HCT116 (cell line): ENCODE measurements at regions not wholly inside any gene's neighbourhood (a gene's known extent, or its start where the extent isn't known, plus 50 kb on each side); places are given as distances from the start of the nearest gene placed in this dataset.

Experiments
- ATAC-seq: fragments of 200-7000 bp; cut with Tn5 transposase; 2 replicates; pipeline ENCODE4 v1.9.1; 2020; ENCODE audit warnings: mild to moderate bottlenecking, moderate library complexity
- BruUV-seq: library from RNA; stranded (reverse); fragments of 400-500 nt; replicated peaks from 2 replicates; lab custom pipeline; 2021; lab: Mats Ljungman, UMichigan
- CTCF ChIA-PET: fragments of 300-600 bp; sonication (Branson Sonifier 250); formaldehyde crosslinking; loops from one replicate; lab custom pipeline; 2021; ENCODE audit warnings: antibody characterized with exemption; lab: Charles Lee
- POLR2A ChIA-PET: fragments of 300-600, 350-600 bp; sonication (Branson Sonifier 250); formaldehyde crosslinking; loops from one replicate; lab custom pipeline; 2021; ENCODE audit warnings: antibody characterized with exemption; lab: Charles Lee
- RAD21 ChIA-PET, 2 experiments: fragments of 300-600 bp; sonication (Branson Sonifier 250); formaldehyde crosslinking; loops; one replicate each; lab custom pipeline; 2023; ENCODE audit warnings: low total read pairs in 2 of 2; ENCODE audit not compliant: uncharacterized antibody in 2 of 2, unreplicated experiment in 2 of 2, low non-redundant PET in 1 of 2; lab: Charles Lee
- DNase-seq: peaks from one replicate; pipeline ENCODE4 v3.0.0-alpha.2; 2010; ENCODE audit warnings: low read depth, low spot score
- H2AFZ ChIP-seq: fragments of 200-600 bp; shearing (Covaris generic), sonication (generic); 2 replicates; pipeline ENCODE4 v1.6.1; 2017; ENCODE audit warnings: low read depth, mixed run types, mixed read lengths, antibody characterized with exemption, low read length; ENCODE audit not compliant: poor library complexity, severe bottlenecking
- H3K27ac ChIP-seq: 2 replicates; pipeline ENCODE4 v1.5.1; 2012; ENCODE audit warnings: low read depth, low read length
- H3K27me3 ChIP-seq: fragments of 200-600 bp; sonication (generic); 2 replicates; pipeline ENCODE4 v1.6.1; 2016; ENCODE audit warnings: mixed run types, low read length, mixed read lengths; ENCODE audit not compliant: insufficient read depth
- H3K36me3 ChIP-seq, 2 experiments: fragments of 200-500 bp in 1 of 2; fragments of 200-600 bp in 1 of 2; sonication (Bioruptor generic) in 1 of 2; sonication (generic) in 1 of 2; 2 replicates each; pipeline versions ENCODE4 v1.5.1 to v1.6.1; 2014 to 2016; ENCODE audit warnings: low read length in 2 of 2, inconsistent platforms in 1 of 2, mixed read lengths in 1 of 2, mixed run types in 1 of 2; ENCODE audit not compliant: insufficient read depth in 2 of 2, control insufficient read depth in 1 of 2
- H3K4me1 ChIP-seq, 2 experiments: fragments of 200-600 bp in 1 of 2; sonication (generic) in 1 of 2; 2 replicates each; pipeline versions ENCODE4 v1.5.1 to v1.6.1; 2012 to 2017; ENCODE audit warnings: low read length in 2 of 2, inconsistent platforms in 1 of 2, mild to moderate bottlenecking in 1 of 2, mixed read lengths in 1 of 2, mixed run types in 1 of 2, moderate library complexity in 1 of 2; ENCODE audit not compliant: insufficient read depth in 2 of 2, control insufficient read depth in 1 of 2
- H3K4me2 ChIP-seq: fragments of 200-600 bp; sonication (generic); 2 replicates; pipeline ENCODE4 v1.6.1; 2017; ENCODE audit warnings: mixed run types, low read length, mixed read lengths
- H3K4me3 ChIP-seq, 2 experiments: fragments of 200-600 bp in 1 of 2; sonication (generic) in 1 of 2; replicated peaks in 1 of 2; 2 replicates each; pipeline ENCODE4 v1.5.1; 2011 to 2016; ENCODE audit warnings: low read length in 2 of 2, control low read depth in 1 of 2, low read depth in 1 of 2, mild to moderate bottlenecking in 1 of 2, mixed read lengths in 1 of 2, mixed run types in 1 of 2
- H3K79me2 ChIP-seq: fragments of 200-600 bp; sonication (generic); 2 replicates; pipeline ENCODE4 v1.6.1; 2017; ENCODE audit warnings: mild to moderate bottlenecking, mixed run types, low read length, moderate library complexity, mixed read lengths; ENCODE audit not compliant: insufficient read depth
- H3K9ac ChIP-seq: fragments of 200-600 bp; sonication (generic); 2 replicates; pipeline ENCODE4 v1.6.1; 2016; ENCODE audit warnings: low read length, mixed read lengths
- H3K9me2 ChIP-seq: fragments of 200-600 bp; sonication (generic), shearing (Covaris generic); 2 replicates; pipeline ENCODE4 v1.6.1; 2017; ENCODE audit warnings: mixed run types, mild to moderate bottlenecking, moderate library complexity; ENCODE audit not compliant: insufficient read depth
- H3K9me3 ChIP-seq, 2 experiments: fragments of 200-500 bp in 1 of 2; fragments of 200-600 bp in 1 of 2; sonication (Bioruptor generic) in 1 of 2; sonication (generic) in 1 of 2; 2 replicates each; pipeline ENCODE4 v1.6.1; 2014 to 2017; ENCODE audit warnings: low read length in 2 of 2, mixed read lengths in 2 of 2, inconsistent platforms in 1 of 2, low read depth in 1 of 2, mild to moderate bottlenecking in 1 of 2, mixed run types in 1 of 2, moderate library complexity in 1 of 2; ENCODE audit not compliant: control insufficient read depth in 1 of 2, insufficient read depth in 1 of 2
- H4K20me1 ChIP-seq: fragments of 200-600 bp; sonication (generic), shearing (Covaris generic); 2 replicates; pipeline ENCODE4 v1.6.1; 2017; ENCODE audit warnings: mixed run types, mild to moderate bottlenecking, moderate library complexity; ENCODE audit not compliant: insufficient read depth
- CEBPB ChIP-seq: IDR thresholded peaks from 2 replicates; pipeline ENCODE4 v1.6.1; 2012; ENCODE audit warnings: low read depth
- ELF1 ChIP-seq: IDR thresholded peaks from 2 replicates; pipeline ENCODE4 v1.6.1; 2012; ENCODE audit warnings: low read depth, borderline replicate concordance
- FOSL1 ChIP-seq: IDR thresholded peaks from 2 replicates; pipeline ENCODE4 v1.6.1; 2012; ENCODE audit warnings: low read depth
- POLR2AphosphoS5 ChIP-seq: IDR thresholded peaks from 2 replicates; pipeline ENCODE4 v1.6.1; 2011; ENCODE audit warnings: mild to moderate bottlenecking, low read depth, low read length, moderate library complexity
- RAD21 ChIP-seq: IDR thresholded peaks from 2 replicates; pipeline ENCODE4 v1.6.1; 2012; ENCODE audit warnings: low read depth, mild to moderate bottlenecking
- SP1 ChIP-seq: IDR thresholded peaks from 2 replicates; pipeline ENCODE4 v1.6.1; 2012; ENCODE audit warnings: low read depth
- YY1 ChIP-seq: IDR thresholded peaks from 2 replicates; pipeline ENCODE4 v1.6.1; 2011; ENCODE audit warnings: low read length, low read depth, moderate library complexity, mild to moderate bottlenecking; ENCODE audit not compliant: insufficient replicate concordance; ENCODE audit errors: extremely low read depth
- ZFX ChIP-seq: fragments of 450-650 bp; IDR thresholded peaks from 2 replicates; pipeline ENCODE4 v1.6.1; 2017
- ZNF274 ChIP-seq: fragments of 200-500 bp; sonication (Bioruptor generic); IDR thresholded peaks from 2 replicates; pipeline ENCODE4 v1.6.1; 2014; ENCODE audit warnings: mild to moderate bottlenecking, low read depth, low read length, inconsistent platforms
- intact Hi-C: fragments of 100-400 bp; cut with micrococcal nuclease; formaldehyde crosslinking; loops from 2 replicates; pipeline ENCODE4 v1.10.0; 2022
- TF ChIP-seq, protein P1 (sequence below): IDR thresholded peaks from 2 replicates; pipeline ENCODE4 v1.6.1; 2012; ENCODE audit warnings: low read depth
- TF ChIP-seq, protein P2 (sequence below): IDR thresholded peaks from 2 replicates; pipeline ENCODE4 v1.6.1; 2012
- TF ChIP-seq, protein P3 (sequence below), 3 experiments: fragments of 200-600 bp in 1 of 3; sonication (generic) in 1 of 3; IDR thresholded peaks in 2 of 3; conservative IDR thresholded peaks in 1 of 3; 2 replicates each; pipeline ENCODE4 v1.5.1; 2012 to 2017; ENCODE audit warnings: low read depth in 2 of 3, low read length in 2 of 3, antibody characterized with exemption in 1 of 3, borderline replicate concordance in 1 of 3, control low read depth in 1 of 3, mild to moderate bottlenecking in 1 of 3, mixed read lengths in 1 of 3, mixed run types in 1 of 3, moderate library complexity in 1 of 3; ENCODE audit not compliant: insufficient read depth in 1 of 3

DNA sequence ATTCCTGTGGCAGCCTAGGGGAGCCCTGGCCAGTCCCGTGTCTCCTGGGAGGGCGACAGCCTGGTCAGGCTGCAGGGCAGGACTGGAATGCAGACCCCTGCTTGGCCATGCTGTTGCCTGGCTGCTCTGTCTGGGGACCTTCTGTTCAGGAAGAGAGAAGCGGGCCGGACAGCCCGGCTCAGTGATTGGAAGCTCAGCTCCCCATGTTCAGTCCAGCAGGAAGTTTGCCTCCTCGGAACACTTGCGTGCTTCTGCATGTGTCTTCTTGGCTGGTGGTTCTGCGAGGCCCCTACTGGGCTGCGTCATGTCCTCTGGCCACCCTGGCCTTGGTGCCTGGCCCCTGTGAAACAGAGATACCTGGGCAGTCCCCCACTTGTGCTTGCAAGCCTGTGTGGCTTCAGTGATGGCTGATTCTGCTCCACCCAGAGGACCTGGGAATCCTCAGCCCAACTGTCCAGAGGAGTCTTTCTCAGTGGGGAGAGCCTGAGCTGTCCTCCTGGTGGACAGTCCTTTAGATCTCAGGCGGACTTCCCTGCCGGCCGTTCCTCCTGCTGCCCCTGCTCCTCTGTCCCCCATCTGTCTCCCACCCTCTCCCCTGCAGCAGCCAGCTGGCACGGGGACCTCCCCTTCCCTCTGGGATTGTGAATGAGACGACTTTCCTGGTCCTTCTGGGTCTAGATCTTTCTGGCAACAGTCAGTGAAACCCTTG, 279.5 kb downstream of the SEC14L1 start:
- no peak for ATAC-seq
- H3K9me3 ChIP-seq = no peaks in the 10 kb centered on the region
- no peaks in the 10 kb centered on the region for H3K27me3 ChIP-seq
- no peak overlapping the region for H2AFZ ChIP-seq
- no TSS peak for BruUV-seq
- RAD21 ChIA-PET = no interaction called here
- CTCF ChIA-PET = interaction anchor here (1.5 kb wide), 1 partner anchor 10 kb away, joined by 8 read pairs; no protein-coding TSS in a partner anchor
- H3K79me2 ChIP-seq = peaks cover 56% of the 10 kb centered on the region; the same call in 1 of the 2 replicates
- H3K4me1 ChIP-seq = peaks cover 0 to 10% of the 10 kb centered on the region in 2 experiments; a peak in 2 of 4 replicates
- no peak overlapping the region for H3K9ac ChIP-seq
- no peaks in the 10 kb centered on the region for H3K9me2 ChIP-seq
- no peak overlapping the region for H3K27ac ChIP-seq
- no peak overlapping the region for H3K4me3 ChIP-seq
- POLR2A ChIA-PET = no interaction called here
- no peaks in the 10 kb centered on the region; the same call in 1 of the 2 replicates for H4K20me1 ChIP-seq
- DNase-seq = no peak
- no peak overlapping the region for H3K4me2 ChIP-seq
- no peak for TF ChIP-seq ZFX
- TF ChIP-seq FOSL1 = no peak
- no peak for TF ChIP-seq ELF1
- no peak for TF ChIP-seq YY1
- no peak for TF ChIP-seq ZNF274
- no peak for TF ChIP-seq POLR2AphosphoS5
- intact Hi-C loops = no loop called here
- H3K36me3 ChIP-seq = peaks cover 2 to 3% of the 10 kb centered on the region in 2 experiments; a peak in 1 of 4 replicates

DNA sequence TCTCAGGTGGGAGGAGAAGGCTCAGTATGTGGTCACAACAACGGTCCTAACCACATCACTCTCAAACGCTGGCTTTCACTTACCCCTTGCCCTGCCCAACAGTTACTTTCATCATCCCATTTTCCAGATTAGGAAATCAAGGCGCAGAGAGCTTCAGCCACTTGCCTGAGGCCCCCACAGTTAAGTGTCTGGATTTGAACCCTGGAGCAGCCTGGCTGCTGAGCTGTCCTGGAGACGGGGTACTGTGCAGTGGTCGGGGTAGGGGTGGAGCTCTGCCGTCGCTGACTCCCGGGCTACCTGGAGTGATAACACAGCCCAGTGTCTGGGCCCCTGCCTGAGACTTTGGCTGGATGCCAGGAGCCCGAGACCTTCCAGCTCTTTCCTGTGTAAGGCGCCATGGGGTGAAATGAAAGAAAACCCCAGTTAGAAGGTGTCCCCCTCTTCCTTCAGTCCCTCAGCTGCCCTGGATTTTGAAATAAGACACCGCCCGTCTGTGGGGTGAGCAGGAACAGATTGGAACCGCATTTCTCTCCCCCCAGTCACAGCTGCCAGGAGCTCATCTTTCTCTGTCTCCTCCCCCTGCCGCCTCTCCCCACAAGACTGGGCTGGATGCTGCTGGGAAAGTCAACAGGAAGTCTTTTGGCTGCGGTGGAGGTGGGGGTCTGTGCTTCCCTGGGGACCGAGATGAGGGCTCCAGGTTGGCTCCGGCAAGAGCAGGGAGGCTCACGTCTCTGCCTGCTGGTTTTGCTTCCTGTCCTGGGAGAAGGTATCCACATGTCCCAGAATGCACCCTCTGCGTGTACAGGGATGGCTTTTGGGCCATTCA, 280.2 kb downstream of the SEC14L1 start:
- no peak for DNase-seq
- Histone ChIP-seq H4K20me1 (no peaks in the 10 kb centered on the region; the same call in 1 of the 2 replicates), H2AFZ (no peak overlapping the region), H3K4me3 (no peak overlapping the region), H3K9me2 (no peaks in the 10 kb centered on the region), H3K9me3 (no peaks in the 10 kb centered on the region), H3K27me3 (no peaks in the 10 kb centered on the region), H3K27ac (no peak overlapping the region; the same call in 1 of the 2 replicates), H3K79me2 (peaks cover 58% of the 10 kb centered on the region; the same call in 1 of the 2 replicates), H3K36me3 (peaks cover 2 to 3% of the 10 kb centered on the region in 2 experiments; a peak in 1 of 4 replicates), H3K4me2 (no peak overlapping the region), H3K9ac (no peak overlapping the region), H3K4me1 (peaks cover 0 to 18% of the 10 kb centered on the region in 2 experiments; a peak in 3 of 4 replicates)
- intact Hi-C loops = no loop called here
- no peak for ATAC-seq
- CTCF ChIA-PET = interaction anchor here (1.5 kb wide), 1 partner anchor 9 kb away, joined by 8 read pairs; no protein-coding TSS in a partner anchor
- RAD21 ChIA-PET = no interaction called here
- no TSS peak for BruUV-seq
- POLR2A ChIA-PET = no interaction called here
- no peak for TF ChIP-seq CEBPB
- TF ChIP-seq, protein P1, sequence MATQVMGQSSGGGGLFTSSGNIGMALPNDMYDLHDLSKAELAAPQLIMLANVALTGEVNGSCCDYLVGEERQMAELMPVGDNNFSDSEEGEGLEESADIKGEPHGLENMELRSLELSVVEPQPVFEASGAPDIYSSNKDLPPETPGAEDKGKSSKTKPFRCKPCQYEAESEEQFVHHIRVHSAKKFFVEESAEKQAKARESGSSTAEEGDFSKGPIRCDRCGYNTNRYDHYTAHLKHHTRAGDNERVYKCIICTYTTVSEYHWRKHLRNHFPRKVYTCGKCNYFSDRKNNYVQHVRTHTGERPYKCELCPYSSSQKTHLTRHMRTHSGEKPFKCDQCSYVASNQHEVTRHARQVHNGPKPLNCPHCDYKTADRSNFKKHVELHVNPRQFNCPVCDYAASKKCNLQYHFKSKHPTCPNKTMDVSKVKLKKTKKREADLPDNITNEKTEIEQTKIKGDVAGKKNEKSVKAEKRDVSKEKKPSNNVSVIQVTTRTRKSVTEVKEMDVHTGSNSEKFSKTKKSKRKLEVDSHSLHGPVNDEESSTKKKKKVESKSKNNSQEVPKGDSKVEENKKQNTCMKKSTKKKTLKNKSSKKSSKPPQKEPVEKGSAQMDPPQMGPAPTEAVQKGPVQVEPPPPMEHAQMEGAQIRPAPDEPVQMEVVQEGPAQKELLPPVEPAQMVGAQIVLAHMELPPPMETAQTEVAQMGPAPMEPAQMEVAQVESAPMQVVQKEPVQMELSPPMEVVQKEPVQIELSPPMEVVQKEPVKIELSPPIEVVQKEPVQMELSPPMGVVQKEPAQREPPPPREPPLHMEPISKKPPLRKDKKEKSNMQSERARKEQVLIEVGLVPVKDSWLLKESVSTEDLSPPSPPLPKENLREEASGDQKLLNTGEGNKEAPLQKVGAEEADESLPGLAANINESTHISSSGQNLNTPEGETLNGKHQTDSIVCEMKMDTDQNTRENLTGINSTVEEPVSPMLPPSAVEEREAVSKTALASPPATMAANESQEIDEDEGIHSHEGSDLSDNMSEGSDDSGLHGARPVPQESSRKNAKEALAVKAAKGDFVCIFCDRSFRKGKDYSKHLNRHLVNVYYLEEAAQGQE = no peak
- TF ChIP-seq, protein P2, sequence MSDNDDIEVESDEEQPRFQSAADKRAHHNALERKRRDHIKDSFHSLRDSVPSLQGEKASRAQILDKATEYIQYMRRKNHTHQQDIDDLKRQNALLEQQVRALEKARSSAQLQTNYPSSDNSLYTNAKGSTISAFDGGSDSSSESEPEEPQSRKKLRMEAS = no peak
- TF ChIP-seq, protein P3, sequence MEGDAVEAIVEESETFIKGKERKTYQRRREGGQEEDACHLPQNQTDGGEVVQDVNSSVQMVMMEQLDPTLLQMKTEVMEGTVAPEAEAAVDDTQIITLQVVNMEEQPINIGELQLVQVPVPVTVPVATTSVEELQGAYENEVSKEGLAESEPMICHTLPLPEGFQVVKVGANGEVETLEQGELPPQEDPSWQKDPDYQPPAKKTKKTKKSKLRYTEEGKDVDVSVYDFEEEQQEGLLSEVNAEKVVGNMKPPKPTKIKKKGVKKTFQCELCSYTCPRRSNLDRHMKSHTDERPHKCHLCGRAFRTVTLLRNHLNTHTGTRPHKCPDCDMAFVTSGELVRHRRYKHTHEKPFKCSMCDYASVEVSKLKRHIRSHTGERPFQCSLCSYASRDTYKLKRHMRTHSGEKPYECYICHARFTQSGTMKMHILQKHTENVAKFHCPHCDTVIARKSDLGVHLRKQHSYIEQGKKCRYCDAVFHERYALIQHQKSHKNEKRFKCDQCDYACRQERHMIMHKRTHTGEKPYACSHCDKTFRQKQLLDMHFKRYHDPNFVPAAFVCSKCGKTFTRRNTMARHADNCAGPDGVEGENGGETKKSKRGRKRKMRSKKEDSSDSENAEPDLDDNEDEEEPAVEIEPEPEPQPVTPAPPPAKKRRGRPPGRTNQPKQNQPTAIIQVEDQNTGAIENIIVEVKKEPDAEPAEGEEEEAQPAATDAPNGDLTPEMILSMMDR (IDR thresholded peaks at IDR 0.05 in 2 of 3, conservative IDR thresholded peaks at IDR 0.05 in 1 of 3; ENCODE audit: borderline replicate concordance in 1 of 3, insufficient read depth in 1 of 3, low read depth in 2 of 3, low read length in 2 of 3) = no peak
- TF ChIP-seq RAD21 = no peak
- TF ChIP-seq ELF1 = no peak
- TF ChIP-seq SP1 = no peak
